AG04450 (cell line): ENCODE measurements at regions not wholly inside any gene's neighbourhood (a gene's known extent, or its start where the extent isn't known, plus 50 kb on each side); places are given as distances from the start of the nearest gene placed in this dataset.

Experiments
- CTCF ChIA-PET: fragments of 300-600, 350-600 bp; formaldehyde crosslinking; extraction: SDS; loops from one replicate; lab custom pipeline; 2022; ENCODE audit warnings: antibody characterized with exemption, inconsistent platforms; lab: Charles Lee
- POLR2A ChIA-PET: fragments of 350-600 bp; formaldehyde crosslinking; extraction: SDS; loops from one replicate; lab custom pipeline; 2021; ENCODE audit warnings: antibody characterized with exemption, inconsistent platforms; lab: Yijun Ruan, JAX
- DNase-seq: peaks from one replicate; pipeline ENCODE4 v3.0.0-alpha.2; 2011; ENCODE audit warnings: low read depth, low spot score
- H3K27ac ChIP-seq: one replicate; pipeline ENCODE4 v1.5.1; 2012; ENCODE audit warnings: low read depth, low read length, control low read depth
- H3K27me3 ChIP-seq: one replicate; pipeline ENCODE4 v1.6.0; 2012; ENCODE audit warnings: low read length; ENCODE audit not compliant: control insufficient read depth, insufficient read depth
- H3K4me3 ChIP-seq: 2 replicates; pipeline ENCODE4 v1.5.1; 2011; ENCODE audit warnings: mild to moderate bottlenecking, low read depth, low read length, control low read depth
- H3K9me3 ChIP-seq: 2 replicates; pipeline ENCODE4 v1.5.1; 2012; ENCODE audit warnings: low read length; ENCODE audit not compliant: control insufficient read depth, insufficient read depth
- CTCF ChIP-seq: IDR thresholded peaks from 2 replicates; pipeline ENCODE4 v1.5.1; 2011; ENCODE audit warnings: low read depth, low read length, control low read depth, inconsistent platforms

DNA sequence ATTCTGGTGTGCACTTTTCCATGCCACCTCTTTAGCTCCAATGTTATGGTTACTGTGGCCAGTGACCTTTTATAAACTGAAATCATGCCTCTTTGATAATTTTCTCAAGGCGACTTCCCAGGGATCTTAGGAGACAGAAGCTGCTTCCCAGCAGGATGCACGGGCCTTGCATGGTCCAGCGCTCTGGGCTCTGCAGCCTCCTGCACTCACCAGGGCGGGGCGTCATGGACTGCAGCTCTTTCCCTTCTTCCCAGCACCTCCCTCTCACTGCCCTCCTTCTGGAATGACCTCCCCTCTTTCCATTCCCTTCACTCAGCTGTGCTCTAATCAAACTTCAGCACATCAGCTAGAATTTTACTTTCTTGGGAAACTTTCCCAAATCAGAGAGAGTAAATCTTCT is 318.3 kb downstream of the IRS2 start:
- H3K4me3 ChIP-seq = no peak overlapping the region
- no peak for DNase-seq
- no peak for TF ChIP-seq CTCF
- no peak overlapping the region for H3K27ac ChIP-seq
- ChIA-PET CTCF (interaction anchor here (1.2 kb wide), 1 partner anchor 11 kb away, joined by 3 read pairs; no protein-coding TSS in a partner anchor), POLR2A (no interaction called here)
- H3K9me3 ChIP-seq = no peaks in the 10 kb centered on the region
- H3K27me3 ChIP-seq = no peaks in the 10 kb centered on the region

- Histone ChIP-seq H3K27ac (no peak overlapping the region), H3K9me3 (no peaks in the 10 kb centered on the region), H3K27me3 (no peaks in the 10 kb centered on the region), H3K4me3 (no peak overlapping the region)
- CTCF ChIA-PET = no interaction called here
- TF ChIP-seq CTCF = no peak
- POLR2A ChIA-PET = no interaction called here
- no peak for DNase-seq
These were observed 321.2 kb downstream of the IRS2 start for GRCh38 chr13:109465148-109465547.

GRCh38 chr13:109454167-109454917 is 332.0 kb downstream of the IRS2 start:
- POLR2A ChIA-PET = no interaction called here
- DNase-seq = no peak
- H3K27me3 ChIP-seq = no peaks in the 10 kb centered on the region
- TF ChIP-seq CTCF = no peak
- H3K4me3 ChIP-seq = no peak overlapping the region
- no peak overlapping the region for H3K27ac ChIP-seq
- CTCF ChIA-PET = no interaction called here
- no peaks in the 10 kb centered on the region for H3K9me3 ChIP-seq

- no peak for DNase-seq
- POLR2A ChIA-PET = no interaction called here
- TF ChIP-seq CTCF = no peak
These were observed 334.7 kb downstream of the IRS2 start for GRCh38 chr13:109451726-109452125.

GRCh38 chr13:109448629-109449028 is 337.8 kb downstream of the IRS2 start:
- POLR2A ChIA-PET = no interaction called here
- Histone ChIP-seq H3K27me3 (peaks cover 3% of the 10 kb centered on the region), H3K4me3 (no peak overlapping the region), H3K27ac (no peak overlapping the region), H3K9me3 (no peaks in the 10 kb centered on the region)
- TF ChIP-seq CTCF = no peak
- DNase-seq = no peak
- CTCF ChIA-PET = no interaction called here

More at GRCh38 chr13:109451726-109452125, 334.7 kb downstream of the IRS2 start:
- Histone ChIP-seq H3K4me3 (no peak overlapping the region), H3K27ac (no peak overlapping the region), H3K27me3 (peaks cover under 1% of the 10 kb centered on the region), H3K9me3 (no peaks in the 10 kb centered on the region)
- CTCF ChIA-PET = no interaction called here
